HG03457 (cell line): ENCODE measurements at regions not wholly inside any gene's neighbourhood (a gene's known extent, or its start where the extent isn't known, plus 50 kb on each side); places are given as distances from the start of the nearest gene placed in this dataset.
"Not testable (repeated sequence)": the region's sequence is repeated elsewhere in the genome, so short reads cannot be mapped to it uniquely, and the experiment has no call there.

Experiments
- ATAC-seq: cut with Tn5 transposase; IDR thresholded peaks from one replicate; pipeline ENCODE4 v1.9.1; 2021; ENCODE audit warnings: moderate number of reproducible peaks; ENCODE audit not compliant: unreplicated experiment

GRCh38 chr4:66855956-66856355 lies 689.3 kb downstream of the CENPC start:
- ATAC-seq, result no peak

- ATAC-seq, result no peak
These were observed 691.5 kb downstream of the CENPC start for GRCh38 chr4:66853845-66854244.

GRCh38 chr4:66852843-66853242 lies 692.5 kb downstream of the CENPC start:
- no peak for ATAC-seq

- no peak for ATAC-seq
These were observed 695.7 kb downstream of the CENPC start for GRCh38 chr4:66849596-66849995.

- no peak for ATAC-seq
These were observed 702.6 kb downstream of the CENPC start for GRCh38 chr4:66842724-66843088.

- ATAC-seq, result no peak
These were observed 703.1 kb downstream of the CENPC start for GRCh38 chr4:66842026-66842723.

- ATAC-seq, result no peak
These were observed 705.1 kb downstream of the CENPC start for GRCh38 chr4:66840178-66840577.

- no peak for ATAC-seq
These were observed 707.9 kb downstream of the CENPC start for GRCh38 chr4:66837279-66837922.

GRCh38 chr4:66829310-66829709 lies 716.0 kb downstream of the CENPC start:
- ATAC-seq, result no peak

GRCh38 chr4:66820681-66821080 lies 724.6 kb downstream of the CENPC start:
- ATAC-seq, result no peak

GRCh38 chr4:66814277-66814676 lies 731.0 kb downstream of the CENPC start:
- no peak for ATAC-seq

GRCh38 chr4:66805582-66805981 lies 739.7 kb downstream of the CENPC start:
- ATAC-seq, result no peak

- no peak for ATAC-seq
These were observed 740.3 kb downstream of the CENPC start for GRCh38 chr4:66804979-66805378.

GRCh38 chr4:66797608-66798007 lies 747.7 kb downstream of the CENPC start:
- no peak for ATAC-seq

GRCh38 chr4:66795724-66796123 lies 749.6 kb downstream of the CENPC start:
- no peak for ATAC-seq

- no peak for ATAC-seq
These were observed 750.8 kb downstream of the CENPC start for GRCh38 chr4:66794390-66795034.

- ATAC-seq, result no peak
These were observed 753.6 kb downstream of the CENPC start for GRCh38 chr4:66791686-66792085.

GRCh38 chr4:66785479-66785878 lies 759.8 kb downstream of the CENPC start:
- no peak for ATAC-seq

GRCh38 chr4:66782751-66783150 lies 762.6 kb downstream of the CENPC start:
- ATAC-seq, result not testable (repeated sequence)

GRCh38 chr4:66777097-66777496 lies 768.2 kb downstream of the CENPC start:
- ATAC-seq, result no peak

- ATAC-seq, result no peak
These were observed 775.9 kb downstream of the CENPC start for GRCh38 chr4:66769441-66769840.

- ATAC-seq, result no peak
These were observed 777.9 kb downstream of the CENPC start for GRCh38 chr4:66767442-66767841.
